HepG2 (cell line): ENCODE measurements at regions not wholly inside any gene's neighbourhood (a gene's known extent, or its start where the extent isn't known, plus 50 kb on each side); places are given as distances from the start of the nearest gene placed in this dataset.

Experiments
- ATAC-seq: fragments of 200-7000 bp; cut with Tn5 transposase; 3 replicates; pipeline ENCODE4 v1.9.1; 2020; ENCODE audit warnings: mild to moderate bottlenecking, moderate library complexity
- BruUV-seq: library from RNA; stranded (reverse); fragments of 400-500 nt; replicated peaks from 2 replicates; lab custom pipeline; 2021; lab: Mats Ljungman, UMichigan
- CTCF ChIA-PET: fragments of 300-600 bp; formaldehyde crosslinking; extraction: SDS; loops from one replicate; lab custom pipeline; 2021; ENCODE audit warnings: low total read pairs, inconsistent platforms, low intra/inter-chr PET ratio; lab: Yijun Ruan, JAX
- POLR2A ChIA-PET: fragments of 350-600 bp; sonication (Branson Sonifier 250); formaldehyde crosslinking; loops from one replicate; lab custom pipeline; 2020; ENCODE audit warnings: antibody characterized with exemption, inconsistent platforms; lab: Yijun Ruan, JAX
- DNase-seq: peaks from one replicate; pipeline ENCODE4 v3.0.0-alpha.2; 2015; ENCODE audit warnings: low spot score
- FAIRE-seq: peaks from 3 replicates; lab custom pipeline; 2011; peaks lifted over from hg19 to GRCh38; lab: Jason Lieb, UNC
- H2AFZ ChIP-seq: one replicate; pipeline ENCODE4 v1.6.1; 2011; ENCODE audit warnings: low read length, inconsistent platforms
- H3K27ac ChIP-seq: fragments of 300-600 bp; 3 replicates; pipeline ENCODE4 v1.8.0; 2011; ENCODE audit warnings: mixed run types, mild to moderate bottlenecking, mixed read lengths, low read length, inconsistent platforms; ENCODE audit not compliant: insufficient read depth; ENCODE audit errors: extremely low read length
- H3K27me3 ChIP-seq, 2 experiments: fragments of 200-600 bp in 1 of 2; 2 replicates in 1 of 2; 3 replicates in 1 of 2; pipeline versions ENCODE4 v1.6.0 to v1.8.0; 2011; ENCODE audit warnings: low read length in 2 of 2, mild to moderate bottlenecking in 2 of 2, moderate library complexity in 2 of 2, inconsistent platforms in 1 of 2; ENCODE audit not compliant: insufficient read depth in 2 of 2, control insufficient read depth in 1 of 2
- H3K36me3 ChIP-seq, 2 experiments: fragments of 200-600 bp in 1 of 2; replicated peaks in 1 of 2; 2 replicates in 1 of 2; 3 replicates in 1 of 2; pipeline versions ENCODE4 v1.5.1 to v1.8.0; 2011; ENCODE audit warnings: low read length in 2 of 2, inconsistent platforms in 1 of 2; ENCODE audit not compliant: insufficient read depth in 2 of 2, control insufficient read depth in 1 of 2
- H3K4me1 ChIP-seq: 2 replicates; pipeline ENCODE4 v1.5.1; 2012; ENCODE audit warnings: low read length, inconsistent platforms; ENCODE audit not compliant: insufficient read depth
- H3K4me2 ChIP-seq: 2 replicates; pipeline ENCODE4 v1.6.0; 2011; ENCODE audit warnings: low read depth, low read length, inconsistent platforms
- H3K4me3 ChIP-seq, 3 experiments: fragments of 200-600 bp in 1 of 3; sonication (generic), shearing (Covaris generic) in 1 of 3; replicated peaks in 1 of 3; 2 replicates each; pipeline ENCODE4 v1.5.1; 2011 to 2016; ENCODE audit warnings: low read length in 3 of 3, inconsistent platforms in 2 of 3, low read depth in 2 of 3, mild to moderate bottlenecking in 2 of 3, control low read depth in 1 of 3, mixed read lengths in 1 of 3; ENCODE audit not compliant: insufficient read depth in 1 of 3
- H3K79me2 ChIP-seq: one replicate; pipeline ENCODE4 v1.6.1; 2011; ENCODE audit warnings: low read length, inconsistent platforms; ENCODE audit not compliant: insufficient read depth
- H3K9ac ChIP-seq: 2 replicates; pipeline ENCODE4 v1.6.0; 2011; ENCODE audit warnings: mild to moderate bottlenecking, low read depth, low read length, inconsistent platforms; ENCODE audit not compliant: insufficient read depth
- H3K9me3 ChIP-seq: 2 replicates; pipeline ENCODE4 v1.5.1; 2012; ENCODE audit warnings: mild to moderate bottlenecking, low read length
- H4K20me1 ChIP-seq: 2 replicates; pipeline ENCODE4 v1.6.0; 2011; ENCODE audit warnings: inconsistent platforms, mild to moderate bottlenecking, low read length, moderate library complexity; ENCODE audit not compliant: insufficient read depth
- ARID2 ChIP-seq: sonication (generic); formaldehyde crosslinking; IDR thresholded peaks from 2 replicates; pipeline ENCODE4 v1.8.1; 2022; ENCODE audit warnings: mild to moderate bottlenecking, missing genetic modification reagents, borderline replicate concordance
- DPF2 ChIP-seq: sonication (generic); formaldehyde crosslinking; IDR thresholded peaks from 2 replicates; pipeline ENCODE4 v1.4.0; 2020; ENCODE audit warnings: mild to moderate bottlenecking, low read depth, missing genetic modification reagents, borderline replicate concordance
- E2F1 ChIP-seq: sonication (generic); formaldehyde crosslinking; IDR thresholded peaks from 2 replicates; pipeline ENCODE4 v1.5.0; 2020; ENCODE audit warnings: missing genetic modification reagents
- FOXA1 ChIP-seq, 2 experiments: fragments of 450-650 bp in 1 of 2; sonication (generic) in 1 of 2; formaldehyde crosslinking in 1 of 2; IDR thresholded peaks; 2 replicates each; pipeline versions ENCODE4 v1.4.0 to v1.6.1; 2016 to 2020; ENCODE audit warnings: missing genetic modification reagents in 1 of 2
- GTF2F1 ChIP-seq: fragments of 150-350 bp; IDR thresholded peaks from 2 replicates; pipeline ENCODE4 v1.6.1; 2014; ENCODE audit warnings: low read length
- HES4 ChIP-seq: sonication (generic); formaldehyde crosslinking; IDR thresholded peaks from 2 replicates; pipeline ENCODE4 v1.9.0; 2021; ENCODE audit warnings: mild to moderate bottlenecking, missing genetic modification reagents, borderline replicate concordance
- HNF4G ChIP-seq, 2 experiments: sonication (generic) in 1 of 2; formaldehyde crosslinking in 1 of 2; IDR thresholded peaks; 2 replicates each; pipeline versions ENCODE4 v1.4.0 to v1.6.1; 2011 to 2020; ENCODE audit warnings: borderline replicate concordance in 2 of 2, low read depth in 2 of 2, mild to moderate bottlenecking in 2 of 2, low read length in 1 of 2, missing genetic modification reagents in 1 of 2, moderate library complexity in 1 of 2
- HNRNPL ChIP-seq: fragments of 200-400 bp; formaldehyde crosslinking; IDR thresholded peaks from 2 replicates; pipeline ENCODE4 v1.6.1; 2017; ENCODE audit warnings: mild to moderate bottlenecking, low read depth, low read length
- KDM5A ChIP-seq: fragments of 200-600 bp; sonication (generic); IDR thresholded peaks from 2 replicates; pipeline ENCODE4 v1.7.0; 2018; ENCODE audit warnings: antibody characterized with exemption, mild to moderate bottlenecking, low read length, borderline replicate concordance
- LRRFIP1 ChIP-seq: sonication (generic); formaldehyde crosslinking; conservative IDR thresholded peaks from 2 replicates; pipeline ENCODE4 v1.4.0; 2020; ENCODE audit warnings: missing genetic modification reagents
- MBNL3 ChIP-seq: fragments of 250-450 bp; sonication (Bioruptor Pico); conservative IDR thresholded peaks from 2 replicates; pipeline ENCODE4 v1.8.0; 2022; ENCODE audit warnings: mild to moderate bottlenecking, inconsistent platforms
- MTERF4 ChIP-seq: sonication (generic); formaldehyde crosslinking; IDR thresholded peaks from 2 replicates; pipeline ENCODE4 v1.8.0; 2023; ENCODE audit warnings: mild to moderate bottlenecking, missing genetic modification reagents
- SIN3A ChIP-seq: IDR thresholded peaks from 2 replicates; pipeline ENCODE4 v1.6.1; 2011; ENCODE audit warnings: low read depth, mild to moderate bottlenecking, control low read depth, low read length, borderline replicate concordance
- ZNF18 ChIP-seq: sonication (generic); formaldehyde crosslinking; IDR thresholded peaks from 2 replicates; pipeline ENCODE4 v1.8.0; 2022; ENCODE audit warnings: mild to moderate bottlenecking, missing genetic modification reagents; ENCODE audit not compliant: insufficient replicate concordance
- ZNF672 ChIP-seq: sonication (generic); formaldehyde crosslinking; IDR thresholded peaks from 2 replicates; pipeline ENCODE4 v1.8.1; 2022; ENCODE audit warnings: missing genetic modification reagents
- ZNF724P ChIP-seq: sonication (generic); formaldehyde crosslinking; IDR thresholded peaks from 2 replicates; pipeline ENCODE4 v1.8.0; 2022; ENCODE audit warnings: missing genetic modification reagents, borderline replicate concordance
- ZNF839 ChIP-seq: sonication (generic); formaldehyde crosslinking; IDR thresholded peaks from 2 replicates; pipeline ENCODE4 v1.4.0; 2020; ENCODE audit warnings: missing genetic modification reagents, mild to moderate bottlenecking, borderline replicate concordance
- WGBS: methylation state at CpG from one replicate; pipeline ENCODE4 v1.1.6; 2017; ENCODE audit warnings: low lambda C conversion rate; 5-methylcytosine and 5-hydroxymethylcytosine counted together
- in situ Hi-C: cut with HindIII; loops from 2 replicates; pipeline ENCODE4 v1.10.0; 2017; ENCODE audit warnings: low pct_unique_long_range_greater_than_20kb; ENCODE audit not compliant: extremely low pct_ligation_motif_present
- intact Hi-C: fragments of 100-400 bp; cut with micrococcal nuclease; formaldehyde crosslinking; loops from one replicate; pipeline ENCODE4 v1.10.0; 2022; ENCODE audit not compliant: unreplicated experiment

- no peak overlapping the region for H3K4me2 ChIP-seq
- CTCF ChIA-PET, result no interaction called here
- no peaks in the 10 kb centered on the region for H3K4me1 ChIP-seq
- POLR2A ChIA-PET, result no interaction called here
- ATAC-seq (no peak), DNase-seq (no peak), FAIRE-seq (no peak)
- in situ Hi-C loops (no loop called here), intact Hi-C loops (no loop called here)
- no peaks in the 10 kb centered on the region for H3K9me3 ChIP-seq
- H3K9ac ChIP-seq, result no peak overlapping the region
- H3K79me2 ChIP-seq, result no peaks in the 10 kb centered on the region
- TF ChIP-seq LRRFIP1 (CRISPR knock-in tag) (no peak), E2F1 (CRISPR knock-in tag) (no peak), DPF2 (CRISPR knock-in tag) (no peak), GTF2F1 (no peak), HNRNPL (no peak), ZNF724P (CRISPR knock-in tag) (no peak), SIN3A (no peak), ARID2 (CRISPR knock-in tag) (no peak), HNF4G (IDR thresholded peaks at IDR 0.05; ENCODE audit: borderline replicate concordance, low read depth, low read length) (no peak), HNF4G (CRISPR knock-in tag; IDR thresholded peaks at IDR 0.05; ENCODE audit: borderline replicate concordance, low read depth) (no peak), MBNL3 (CRISPR knock-in tag) (no peak), MTERF4 (CRISPR knock-in tag) (no peak), KDM5A (no peak), ZNF18 (no peak), FOXA1 (IDR thresholded peaks at IDR 0.05) (no peak), FOXA1 (CRISPR knock-in tag; IDR thresholded peaks at IDR 0.05) (no peak), HES4 (CRISPR knock-in tag) (no peak), ZNF839 (CRISPR knock-in tag) (no peak), ZNF672 (CRISPR knock-in tag) (no peak)
- H4K20me1 ChIP-seq, result no peaks in the 10 kb centered on the region
- no peak overlapping the region for H3K4me3 ChIP-seq
- no peaks in the 10 kb centered on the region for H3K36me3 ChIP-seq
- no peak overlapping the region for H2AFZ ChIP-seq
- no TSS peak for BruUV-seq
- H3K27me3 ChIP-seq, result peaks cover 0 to 20% of the 10 kb centered on the region in 2 experiments; a peak in 3 of 5 replicates
- H3K27ac ChIP-seq, result no peak overlapping the region
- 0% methylated on average over 2 of the region's 3 CpGs for WGBS
These were observed 113.4 kb upstream of the RGMA start for GRCh38 chr15:93202405-93202804.
